ENCODE measurements at regions not wholly inside any gene's neighbourhood (a gene's known extent, or its start where the extent isn't known, plus 50 kb on each side); places are given as distances from the start of the nearest gene placed in this dataset.

DNA sequence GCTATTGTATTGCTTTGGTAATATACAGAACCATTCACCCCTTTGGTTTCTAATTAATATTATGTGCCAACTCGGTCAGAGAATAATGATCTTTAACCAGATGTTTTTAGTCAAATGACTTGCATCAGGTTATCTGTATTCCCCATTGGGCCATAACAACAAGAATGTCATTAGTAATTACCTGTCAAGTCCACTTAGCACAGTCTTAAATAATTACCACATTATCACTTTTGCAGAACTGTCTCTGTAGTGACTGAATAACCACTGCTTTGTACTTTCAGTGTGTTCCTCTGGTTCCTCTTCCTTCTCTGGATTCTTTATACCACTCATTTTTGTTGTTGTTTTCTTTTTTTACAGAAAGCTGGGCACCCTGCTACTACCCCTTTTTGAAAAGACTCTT lies 257.7 kb upstream of the SPOCK3 start:
- TF ChIP-seq, protein P1, sequence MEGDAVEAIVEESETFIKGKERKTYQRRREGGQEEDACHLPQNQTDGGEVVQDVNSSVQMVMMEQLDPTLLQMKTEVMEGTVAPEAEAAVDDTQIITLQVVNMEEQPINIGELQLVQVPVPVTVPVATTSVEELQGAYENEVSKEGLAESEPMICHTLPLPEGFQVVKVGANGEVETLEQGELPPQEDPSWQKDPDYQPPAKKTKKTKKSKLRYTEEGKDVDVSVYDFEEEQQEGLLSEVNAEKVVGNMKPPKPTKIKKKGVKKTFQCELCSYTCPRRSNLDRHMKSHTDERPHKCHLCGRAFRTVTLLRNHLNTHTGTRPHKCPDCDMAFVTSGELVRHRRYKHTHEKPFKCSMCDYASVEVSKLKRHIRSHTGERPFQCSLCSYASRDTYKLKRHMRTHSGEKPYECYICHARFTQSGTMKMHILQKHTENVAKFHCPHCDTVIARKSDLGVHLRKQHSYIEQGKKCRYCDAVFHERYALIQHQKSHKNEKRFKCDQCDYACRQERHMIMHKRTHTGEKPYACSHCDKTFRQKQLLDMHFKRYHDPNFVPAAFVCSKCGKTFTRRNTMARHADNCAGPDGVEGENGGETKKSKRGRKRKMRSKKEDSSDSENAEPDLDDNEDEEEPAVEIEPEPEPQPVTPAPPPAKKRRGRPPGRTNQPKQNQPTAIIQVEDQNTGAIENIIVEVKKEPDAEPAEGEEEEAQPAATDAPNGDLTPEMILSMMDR (IDR thresholded peaks at IDR 0.05): no peak
- TF ChIP-seq EZH2 (IDR thresholded peaks at IDR 0.05) (no peak), EZH2phosphoT487 (IDR thresholded peaks at IDR 0.05) (no peak)

Data from neural progenitor cell (in vitro differentiated cells).